ENCODE measurements at regions not wholly inside any gene's neighbourhood (a gene's known extent, or its start where the extent isn't known, plus 50 kb on each side); places are given as distances from the start of the nearest gene placed in this dataset.

DNA sequence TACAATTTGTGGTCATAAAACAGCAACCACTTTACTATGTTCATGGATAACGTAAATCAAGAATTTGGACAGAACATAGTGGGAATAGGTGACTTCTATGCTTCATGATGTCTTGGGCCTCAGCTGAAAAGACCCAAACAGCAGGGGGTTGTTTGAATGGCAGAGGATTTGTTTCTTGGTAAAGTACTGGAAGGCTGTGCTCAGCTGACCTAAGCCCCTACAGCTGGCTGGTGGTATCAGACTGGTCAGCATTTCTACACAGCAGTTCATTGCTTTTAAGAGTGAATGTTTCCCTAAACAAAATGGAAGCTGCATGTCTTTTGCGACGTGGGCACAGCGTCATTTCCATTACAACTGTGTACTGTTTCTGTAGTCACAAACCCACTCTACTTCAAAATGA is 148.5 kb upstream of the DEFB112 start:
- TF ChIP-seq CTCF (IDR thresholded peaks at IDR 0.05) (no peak), TP53 (CRISPR knock-in tag; IDR thresholded peaks at IDR 0.05) (no peak), CREB1 (CRISPR knock-in tag; IDR thresholded peaks at IDR 0.05) (no peak), USF2 (CRISPR knock-in tag; IDR thresholded peaks at IDR 0.05) (no peak), ZNF121 (CRISPR knock-in tag; IDR thresholded peaks at IDR 0.05) (no peak), NFYB (CRISPR knock-in tag; conservative IDR thresholded peaks at IDR 0.05; ENCODE audit: low read depth) (no peak), ZNF317 (CRISPR knock-in tag; IDR thresholded peaks at IDR 0.05; ENCODE audit: borderline replicate concordance, low read depth) (no peak), SMAD3 (CRISPR knock-in tag; IDR thresholded peaks at IDR 0.05; ENCODE audit: borderline replicate concordance) (no peak), E2F5 (CRISPR knock-in tag; IDR thresholded peaks at IDR 0.05) (no peak)
- TF ChIP-seq, protein P1, sequence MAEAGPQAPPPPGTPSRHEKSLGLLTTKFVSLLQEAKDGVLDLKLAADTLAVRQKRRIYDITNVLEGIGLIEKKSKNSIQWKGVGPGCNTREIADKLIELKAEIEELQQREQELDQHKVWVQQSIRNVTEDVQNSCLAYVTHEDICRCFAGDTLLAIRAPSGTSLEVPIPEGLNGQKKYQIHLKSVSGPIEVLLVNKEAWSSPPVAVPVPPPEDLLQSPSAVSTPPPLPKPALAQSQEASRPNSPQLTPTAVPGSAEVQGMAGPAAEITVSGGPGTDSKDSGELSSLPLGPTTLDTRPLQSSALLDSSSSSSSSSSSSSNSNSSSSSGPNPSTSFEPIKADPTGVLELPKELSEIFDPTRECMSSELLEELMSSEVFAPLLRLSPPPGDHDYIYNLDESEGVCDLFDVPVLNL (CRISPR knock-in tag; IDR thresholded peaks at IDR 0.05; ENCODE audit: borderline replicate concordance, low read depth) = no peak
- TF ChIP-seq, protein P2, sequence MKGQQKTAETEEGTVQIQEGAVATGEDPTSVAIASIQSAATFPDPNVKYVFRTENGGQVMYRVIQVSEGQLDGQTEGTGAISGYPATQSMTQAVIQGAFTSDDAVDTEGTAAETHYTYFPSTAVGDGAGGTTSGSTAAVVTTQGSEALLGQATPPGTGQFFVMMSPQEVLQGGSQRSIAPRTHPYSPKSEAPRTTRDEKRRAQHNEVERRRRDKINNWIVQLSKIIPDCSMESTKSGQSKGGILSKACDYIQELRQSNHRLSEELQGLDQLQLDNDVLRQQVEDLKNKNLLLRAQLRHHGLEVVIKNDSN (CRISPR knock-in tag; IDR thresholded peaks at IDR 0.05) = no peak
- TF ChIP-seq, protein P3, sequence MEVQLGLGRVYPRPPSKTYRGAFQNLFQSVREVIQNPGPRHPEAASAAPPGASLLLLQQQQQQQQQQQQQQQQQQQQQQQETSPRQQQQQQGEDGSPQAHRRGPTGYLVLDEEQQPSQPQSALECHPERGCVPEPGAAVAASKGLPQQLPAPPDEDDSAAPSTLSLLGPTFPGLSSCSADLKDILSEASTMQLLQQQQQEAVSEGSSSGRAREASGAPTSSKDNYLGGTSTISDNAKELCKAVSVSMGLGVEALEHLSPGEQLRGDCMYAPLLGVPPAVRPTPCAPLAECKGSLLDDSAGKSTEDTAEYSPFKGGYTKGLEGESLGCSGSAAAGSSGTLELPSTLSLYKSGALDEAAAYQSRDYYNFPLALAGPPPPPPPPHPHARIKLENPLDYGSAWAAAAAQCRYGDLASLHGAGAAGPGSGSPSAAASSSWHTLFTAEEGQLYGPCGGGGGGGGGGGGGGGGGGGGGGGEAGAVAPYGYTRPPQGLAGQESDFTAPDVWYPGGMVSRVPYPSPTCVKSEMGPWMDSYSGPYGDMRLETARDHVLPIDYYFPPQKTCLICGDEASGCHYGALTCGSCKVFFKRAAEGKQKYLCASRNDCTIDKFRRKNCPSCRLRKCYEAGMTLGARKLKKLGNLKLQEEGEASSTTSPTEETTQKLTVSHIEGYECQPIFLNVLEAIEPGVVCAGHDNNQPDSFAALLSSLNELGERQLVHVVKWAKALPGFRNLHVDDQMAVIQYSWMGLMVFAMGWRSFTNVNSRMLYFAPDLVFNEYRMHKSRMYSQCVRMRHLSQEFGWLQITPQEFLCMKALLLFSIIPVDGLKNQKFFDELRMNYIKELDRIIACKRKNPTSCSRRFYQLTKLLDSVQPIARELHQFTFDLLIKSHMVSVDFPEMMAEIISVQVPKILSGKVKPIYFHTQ (CRISPR knock-in tag; IDR thresholded peaks at IDR 0.05) = no peak

Data from WTC11 (cell line).